H1 (cell line): ENCODE measurements at regions not wholly inside any gene's neighbourhood (a gene's known extent, or its start where the extent isn't known, plus 50 kb on each side); places are given as distances from the start of the nearest gene placed in this dataset.

Source experiments
- CHD2 ChIP-seq: IDR thresholded peaks from 2 replicates; pipeline ENCODE4 v1.6.1; 2012; ENCODE audit warnings: low read length, improper control_type of control experiment
- EP300 ChIP-seq, 2 experiments: IDR thresholded peaks; 1 replicate in 1 of 2; 2 replicates in 1 of 2; pipeline ENCODE4 v1.6.1; 2011 to 2012; ENCODE audit warnings: low read depth in 2 of 2, low read length in 2 of 2, mild to moderate bottlenecking in 2 of 2, borderline replicate concordance in 1 of 2, inconsistent platforms in 1 of 2, moderate library complexity in 1 of 2
- EZH2 ChIP-seq: fragments of 200-600 bp; sonication (generic); IDR thresholded peaks from 2 replicates; pipeline ENCODE4 v1.7.1; 2012; ENCODE audit warnings: low read depth, mild to moderate bottlenecking, moderate library complexity, low read length, inconsistent platforms; ENCODE audit not compliant: severe bottlenecking
- HDAC2 ChIP-seq, 2 experiments: fragments of 300-600 bp in 1 of 2; sonication (generic) in 1 of 2; IDR thresholded peaks; 2 replicates each; pipeline ENCODE4 v1.6.1; 2011 to 2012; ENCODE audit warnings: low read depth in 2 of 2, low read length in 2 of 2, mild to moderate bottlenecking in 2 of 2, moderate library complexity in 2 of 2, borderline replicate concordance in 1 of 2, inconsistent platforms in 1 of 2
- POU5F1 ChIP-seq: IDR thresholded peaks from 2 replicates; pipeline ENCODE4 v1.6.1; 2011; ENCODE audit warnings: low read depth, mild to moderate bottlenecking, low read length, moderate library complexity
- TF ChIP-seq, protein P1 (sequence below): fragments of 300-600 bp; sonication (generic); IDR thresholded peaks from 2 replicates; pipeline ENCODE4 v1.7.1; 2012; ENCODE audit warnings: low read length, moderate library complexity, mild to moderate bottlenecking, inconsistent platforms; ENCODE audit not compliant: insufficient replicate concordance
- TF ChIP-seq, protein P2 (sequence below), 3 experiments: IDR thresholded peaks; 1 replicate in 2 of 3; 2 replicates in 1 of 3; pipeline versions ENCODE4 v1.5.1 to v1.6.1; 2011; ENCODE audit warnings: low read length in 3 of 3, mild to moderate bottlenecking in 3 of 3, inconsistent platforms in 2 of 3, low read depth in 1 of 3, moderate library complexity in 1 of 3; ENCODE audit not compliant: insufficient read depth in 1 of 3; ENCODE audit errors: control extremely low read depth in 1 of 3

DNA sequence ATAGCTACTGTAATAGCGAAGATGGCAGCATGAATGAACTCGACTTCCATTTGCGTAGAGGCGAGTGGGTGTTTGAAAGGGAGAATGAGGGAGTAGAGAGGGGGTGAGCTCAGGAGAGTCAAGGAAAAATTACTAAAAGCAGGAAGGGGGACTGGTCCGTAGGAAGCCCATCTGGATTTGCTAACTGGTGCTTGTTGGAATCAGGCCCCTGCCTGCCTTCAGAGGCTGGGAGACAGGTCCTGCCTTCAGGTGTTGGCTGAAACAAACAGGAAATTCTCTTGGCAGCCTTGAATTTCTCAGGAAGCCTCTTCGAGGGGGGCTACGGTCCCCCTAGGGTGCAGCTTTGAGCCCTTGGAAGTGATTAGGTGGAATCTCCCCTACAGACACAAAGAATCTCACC lies 121.7 kb downstream of the OLFM1 start:
- TF ChIP-seq, protein P1, sequence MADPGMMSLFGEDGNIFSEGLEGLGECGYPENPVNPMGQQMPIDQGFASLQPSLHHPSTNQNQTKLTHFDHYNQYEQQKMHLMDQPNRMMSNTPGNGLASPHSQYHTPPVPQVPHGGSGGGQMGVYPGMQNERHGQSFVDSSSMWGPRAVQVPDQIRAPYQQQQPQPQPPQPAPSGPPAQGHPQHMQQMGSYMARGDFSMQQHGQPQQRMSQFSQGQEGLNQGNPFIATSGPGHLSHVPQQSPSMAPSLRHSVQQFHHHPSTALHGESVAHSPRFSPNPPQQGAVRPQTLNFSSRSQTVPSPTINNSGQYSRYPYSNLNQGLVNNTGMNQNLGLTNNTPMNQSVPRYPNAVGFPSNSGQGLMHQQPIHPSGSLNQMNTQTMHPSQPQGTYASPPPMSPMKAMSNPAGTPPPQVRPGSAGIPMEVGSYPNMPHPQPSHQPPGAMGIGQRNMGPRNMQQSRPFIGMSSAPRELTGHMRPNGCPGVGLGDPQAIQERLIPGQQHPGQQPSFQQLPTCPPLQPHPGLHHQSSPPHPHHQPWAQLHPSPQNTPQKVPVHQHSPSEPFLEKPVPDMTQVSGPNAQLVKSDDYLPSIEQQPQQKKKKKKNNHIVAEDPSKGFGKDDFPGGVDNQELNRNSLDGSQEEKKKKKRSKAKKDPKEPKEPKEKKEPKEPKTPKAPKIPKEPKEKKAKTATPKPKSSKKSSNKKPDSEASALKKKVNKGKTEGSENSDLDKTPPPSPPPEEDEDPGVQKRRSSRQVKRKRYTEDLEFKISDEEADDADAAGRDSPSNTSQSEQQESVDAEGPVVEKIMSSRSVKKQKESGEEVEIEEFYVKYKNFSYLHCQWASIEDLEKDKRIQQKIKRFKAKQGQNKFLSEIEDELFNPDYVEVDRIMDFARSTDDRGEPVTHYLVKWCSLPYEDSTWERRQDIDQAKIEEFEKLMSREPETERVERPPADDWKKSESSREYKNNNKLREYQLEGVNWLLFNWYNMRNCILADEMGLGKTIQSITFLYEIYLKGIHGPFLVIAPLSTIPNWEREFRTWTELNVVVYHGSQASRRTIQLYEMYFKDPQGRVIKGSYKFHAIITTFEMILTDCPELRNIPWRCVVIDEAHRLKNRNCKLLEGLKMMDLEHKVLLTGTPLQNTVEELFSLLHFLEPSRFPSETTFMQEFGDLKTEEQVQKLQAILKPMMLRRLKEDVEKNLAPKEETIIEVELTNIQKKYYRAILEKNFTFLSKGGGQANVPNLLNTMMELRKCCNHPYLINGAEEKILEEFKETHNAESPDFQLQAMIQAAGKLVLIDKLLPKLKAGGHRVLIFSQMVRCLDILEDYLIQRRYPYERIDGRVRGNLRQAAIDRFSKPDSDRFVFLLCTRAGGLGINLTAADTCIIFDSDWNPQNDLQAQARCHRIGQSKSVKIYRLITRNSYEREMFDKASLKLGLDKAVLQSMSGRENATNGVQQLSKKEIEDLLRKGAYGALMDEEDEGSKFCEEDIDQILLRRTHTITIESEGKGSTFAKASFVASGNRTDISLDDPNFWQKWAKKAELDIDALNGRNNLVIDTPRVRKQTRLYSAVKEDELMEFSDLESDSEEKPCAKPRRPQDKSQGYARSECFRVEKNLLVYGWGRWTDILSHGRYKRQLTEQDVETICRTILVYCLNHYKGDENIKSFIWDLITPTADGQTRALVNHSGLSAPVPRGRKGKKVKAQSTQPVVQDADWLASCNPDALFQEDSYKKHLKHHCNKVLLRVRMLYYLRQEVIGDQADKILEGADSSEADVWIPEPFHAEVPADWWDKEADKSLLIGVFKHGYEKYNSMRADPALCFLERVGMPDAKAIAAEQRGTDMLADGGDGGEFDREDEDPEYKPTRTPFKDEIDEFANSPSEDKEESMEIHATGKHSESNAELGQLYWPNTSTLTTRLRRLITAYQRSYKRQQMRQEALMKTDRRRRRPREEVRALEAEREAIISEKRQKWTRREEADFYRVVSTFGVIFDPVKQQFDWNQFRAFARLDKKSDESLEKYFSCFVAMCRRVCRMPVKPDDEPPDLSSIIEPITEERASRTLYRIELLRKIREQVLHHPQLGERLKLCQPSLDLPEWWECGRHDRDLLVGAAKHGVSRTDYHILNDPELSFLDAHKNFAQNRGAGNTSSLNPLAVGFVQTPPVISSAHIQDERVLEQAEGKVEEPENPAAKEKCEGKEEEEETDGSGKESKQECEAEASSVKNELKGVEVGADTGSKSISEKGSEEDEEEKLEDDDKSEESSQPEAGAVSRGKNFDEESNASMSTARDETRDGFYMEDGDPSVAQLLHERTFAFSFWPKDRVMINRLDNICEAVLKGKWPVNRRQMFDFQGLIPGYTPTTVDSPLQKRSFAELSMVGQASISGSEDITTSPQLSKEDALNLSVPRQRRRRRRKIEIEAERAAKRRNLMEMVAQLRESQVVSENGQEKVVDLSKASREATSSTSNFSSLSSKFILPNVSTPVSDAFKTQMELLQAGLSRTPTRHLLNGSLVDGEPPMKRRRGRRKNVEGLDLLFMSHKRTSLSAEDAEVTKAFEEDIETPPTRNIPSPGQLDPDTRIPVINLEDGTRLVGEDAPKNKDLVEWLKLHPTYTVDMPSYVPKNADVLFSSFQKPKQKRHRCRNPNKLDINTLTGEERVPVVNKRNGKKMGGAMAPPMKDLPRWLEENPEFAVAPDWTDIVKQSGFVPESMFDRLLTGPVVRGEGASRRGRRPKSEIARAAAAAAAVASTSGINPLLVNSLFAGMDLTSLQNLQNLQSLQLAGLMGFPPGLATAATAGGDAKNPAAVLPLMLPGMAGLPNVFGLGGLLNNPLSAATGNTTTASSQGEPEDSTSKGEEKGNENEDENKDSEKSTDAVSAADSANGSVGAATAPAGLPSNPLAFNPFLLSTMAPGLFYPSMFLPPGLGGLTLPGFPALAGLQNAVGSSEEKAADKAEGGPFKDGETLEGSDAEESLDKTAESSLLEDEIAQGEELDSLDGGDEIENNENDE = no peak
- TF ChIP-seq EZH2 (no peak), CHD2 (no peak), POU5F1 (no peak), EP300 (IDR thresholded peaks at IDR 0.05; ENCODE audit: borderline replicate concordance in 1 of 2, low read depth in 2 of 2, low read length in 2 of 2) (no peak), HDAC2 (IDR thresholded peaks at IDR 0.05; ENCODE audit: borderline replicate concordance in 1 of 2, low read depth in 2 of 2, low read length in 2 of 2) (no peak)
- TF ChIP-seq, protein P2, sequence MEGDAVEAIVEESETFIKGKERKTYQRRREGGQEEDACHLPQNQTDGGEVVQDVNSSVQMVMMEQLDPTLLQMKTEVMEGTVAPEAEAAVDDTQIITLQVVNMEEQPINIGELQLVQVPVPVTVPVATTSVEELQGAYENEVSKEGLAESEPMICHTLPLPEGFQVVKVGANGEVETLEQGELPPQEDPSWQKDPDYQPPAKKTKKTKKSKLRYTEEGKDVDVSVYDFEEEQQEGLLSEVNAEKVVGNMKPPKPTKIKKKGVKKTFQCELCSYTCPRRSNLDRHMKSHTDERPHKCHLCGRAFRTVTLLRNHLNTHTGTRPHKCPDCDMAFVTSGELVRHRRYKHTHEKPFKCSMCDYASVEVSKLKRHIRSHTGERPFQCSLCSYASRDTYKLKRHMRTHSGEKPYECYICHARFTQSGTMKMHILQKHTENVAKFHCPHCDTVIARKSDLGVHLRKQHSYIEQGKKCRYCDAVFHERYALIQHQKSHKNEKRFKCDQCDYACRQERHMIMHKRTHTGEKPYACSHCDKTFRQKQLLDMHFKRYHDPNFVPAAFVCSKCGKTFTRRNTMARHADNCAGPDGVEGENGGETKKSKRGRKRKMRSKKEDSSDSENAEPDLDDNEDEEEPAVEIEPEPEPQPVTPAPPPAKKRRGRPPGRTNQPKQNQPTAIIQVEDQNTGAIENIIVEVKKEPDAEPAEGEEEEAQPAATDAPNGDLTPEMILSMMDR (IDR thresholded peaks at IDR 0.05; ENCODE audit: control extremely low read depth in 1 of 3, insufficient read depth in 1 of 3, low read depth in 1 of 3, low read length in 3 of 3) = no peak
